ENCODE measurements at regions not wholly inside any gene's neighbourhood (a gene's known extent, or its start where the extent isn't known, plus 50 kb on each side); places are given as distances from the start of the nearest gene placed in this dataset.
A peak's percentile ranks its signal among the peaks of the same experiment; 100 is the strongest.

- H3K4me3 Mint-ChIP-seq (ENCODE audit: unreplicated experiment), result no peak overlapping the region
- TF ChIP-seq, protein P1, sequence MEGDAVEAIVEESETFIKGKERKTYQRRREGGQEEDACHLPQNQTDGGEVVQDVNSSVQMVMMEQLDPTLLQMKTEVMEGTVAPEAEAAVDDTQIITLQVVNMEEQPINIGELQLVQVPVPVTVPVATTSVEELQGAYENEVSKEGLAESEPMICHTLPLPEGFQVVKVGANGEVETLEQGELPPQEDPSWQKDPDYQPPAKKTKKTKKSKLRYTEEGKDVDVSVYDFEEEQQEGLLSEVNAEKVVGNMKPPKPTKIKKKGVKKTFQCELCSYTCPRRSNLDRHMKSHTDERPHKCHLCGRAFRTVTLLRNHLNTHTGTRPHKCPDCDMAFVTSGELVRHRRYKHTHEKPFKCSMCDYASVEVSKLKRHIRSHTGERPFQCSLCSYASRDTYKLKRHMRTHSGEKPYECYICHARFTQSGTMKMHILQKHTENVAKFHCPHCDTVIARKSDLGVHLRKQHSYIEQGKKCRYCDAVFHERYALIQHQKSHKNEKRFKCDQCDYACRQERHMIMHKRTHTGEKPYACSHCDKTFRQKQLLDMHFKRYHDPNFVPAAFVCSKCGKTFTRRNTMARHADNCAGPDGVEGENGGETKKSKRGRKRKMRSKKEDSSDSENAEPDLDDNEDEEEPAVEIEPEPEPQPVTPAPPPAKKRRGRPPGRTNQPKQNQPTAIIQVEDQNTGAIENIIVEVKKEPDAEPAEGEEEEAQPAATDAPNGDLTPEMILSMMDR (IDR thresholded peaks at IDR 0.05), result no peak
- H3K27me3 Mint-ChIP-seq (ENCODE audit: low read depth), result peaks cover 4% of the 10 kb centered on the region
These were observed 156.0 kb downstream of the SEC61B start for GRCh38 chr9:99377790-99378775.

GRCh38 chr9:99383536-99383935 is 161.5 kb downstream of the SEC61B start:
- no peaks in the 10 kb centered on the region for H3K36me3 Mint-ChIP-seq (ENCODE audit: low read depth)
- TF ChIP-seq, protein P1 (IDR thresholded peaks at IDR 0.05), result no peak
- peaks cover 33% of the 10 kb centered on the region for H3K4me1 Mint-ChIP-seq (ENCODE audit: low read depth)
- no peaks in the 10 kb centered on the region for H3K9me3 Mint-ChIP-seq (ENCODE audit: low read depth)
- H3K27ac Mint-ChIP-seq (ENCODE audit: unreplicated experiment), result no peak overlapping the region
- DNase-seq (ENCODE audit: low spot score), result no peak
- H3K27me3 Mint-ChIP-seq (ENCODE audit: low read depth), result no peaks in the 10 kb centered on the region
- H3K4me3 Mint-ChIP-seq (ENCODE audit: unreplicated experiment), result no peak overlapping the region

More at GRCh38 chr9:99377790-99378775, 156.0 kb downstream of the SEC61B start:
- no peak for DNase-seq (ENCODE audit: low spot score)
- H3K9me3 Mint-ChIP-seq (ENCODE audit: low read depth), result no peaks in the 10 kb centered on the region
- H3K4me1 Mint-ChIP-seq (ENCODE audit: low read depth), result peaks cover 14% of the 10 kb centered on the region
- no peaks in the 10 kb centered on the region for H3K36me3 Mint-ChIP-seq (ENCODE audit: low read depth)
- H3K27ac Mint-ChIP-seq (ENCODE audit: unreplicated experiment), result no peak overlapping the region

DNA sequence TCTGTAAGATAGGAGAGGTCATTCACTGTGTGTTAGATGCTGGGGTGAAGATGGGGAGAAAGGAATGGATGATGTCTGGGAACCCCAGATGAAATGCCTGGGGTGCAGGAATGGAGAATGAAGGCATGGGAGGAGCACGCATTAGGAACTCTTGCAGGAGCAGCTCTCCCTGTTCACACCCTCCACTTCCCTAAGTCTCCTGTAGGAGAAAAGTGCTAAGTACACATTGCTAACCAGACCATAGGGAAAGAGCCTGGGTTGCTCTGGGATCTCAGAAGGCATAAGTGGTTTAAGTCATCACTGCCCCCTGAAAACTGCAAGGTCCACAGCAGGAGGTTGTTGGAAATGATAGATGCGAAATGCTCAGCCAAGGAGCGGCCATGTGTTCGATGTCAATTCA is 163.1 kb downstream of the SEC61B start:
- Mint-ChIP-seq H3K4me1 (ENCODE audit: low read depth) (peaks cover 28% of the 10 kb centered on the region), H3K27me3 (ENCODE audit: low read depth) (no peaks in the 10 kb centered on the region), H3K36me3 (ENCODE audit: low read depth) (no peaks in the 10 kb centered on the region), H3K9me3 (ENCODE audit: low read depth) (no peaks in the 10 kb centered on the region), H3K4me3 (ENCODE audit: unreplicated experiment) (no peak overlapping the region), H3K27ac (ENCODE audit: unreplicated experiment) (no peak overlapping the region)
- DNase-seq (ENCODE audit: low spot score), result no peak
- TF ChIP-seq, protein P1 (IDR thresholded peaks at IDR 0.05), result peak; percentile 38

GRCh38 chr9:99385814-99386279 is 163.8 kb downstream of the SEC61B start:
- no peak overlapping the region for H3K4me3 Mint-ChIP-seq (ENCODE audit: unreplicated experiment)
- TF ChIP-seq, protein P1 (IDR thresholded peaks at IDR 0.05), result no peak
- no peaks in the 10 kb centered on the region for H3K36me3 Mint-ChIP-seq (ENCODE audit: low read depth)
- H3K4me1 Mint-ChIP-seq (ENCODE audit: low read depth), result peaks cover 28% of the 10 kb centered on the region
- DNase-seq (ENCODE audit: low spot score), result no peak
- no peaks in the 10 kb centered on the region for H3K27me3 Mint-ChIP-seq (ENCODE audit: low read depth)
- H3K9me3 Mint-ChIP-seq (ENCODE audit: low read depth), result no peaks in the 10 kb centered on the region
- peak overlapping the region; percentile 65 for H3K27ac Mint-ChIP-seq (ENCODE audit: unreplicated experiment)

DNA sequence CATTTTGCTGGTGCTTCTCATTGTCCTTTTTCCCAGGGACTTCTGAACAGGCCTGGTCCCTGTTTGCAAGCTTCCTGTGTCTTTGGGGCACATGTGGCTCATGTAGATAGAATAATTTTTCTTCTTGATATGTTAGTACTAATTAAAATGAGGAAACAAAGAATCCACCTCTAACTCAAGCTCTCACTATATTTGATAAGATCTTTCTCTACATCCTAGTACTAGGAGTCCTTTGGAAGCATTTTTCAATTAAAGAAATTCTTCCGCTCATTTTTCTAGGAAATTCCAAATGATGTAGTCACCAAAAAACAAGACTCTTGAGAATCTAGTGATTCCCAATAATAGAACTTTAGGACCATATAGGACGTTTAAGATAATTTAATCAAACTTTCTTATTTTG is 165.3 kb downstream of the SEC61B start:
- Mint-ChIP-seq H3K27ac (ENCODE audit: unreplicated experiment) (no peak overlapping the region), H3K4me3 (ENCODE audit: unreplicated experiment) (no peak overlapping the region), H3K4me1 (ENCODE audit: low read depth) (peaks cover 28% of the 10 kb centered on the region), H3K36me3 (ENCODE audit: low read depth) (no peaks in the 10 kb centered on the region), H3K9me3 (ENCODE audit: low read depth) (no peaks in the 10 kb centered on the region), H3K27me3 (ENCODE audit: low read depth) (no peaks in the 10 kb centered on the region)
- TF ChIP-seq, protein P1 (IDR thresholded peaks at IDR 0.05), result no peak
- no peak for DNase-seq (ENCODE audit: low spot score)

Measured in chondrocyte (in vitro differentiated cells).